Tibial nerve (tissue), 4 donors: ENCODE measurements at regions not wholly inside any gene's neighbourhood (a gene's known extent, or its start where the extent isn't known, plus 50 kb on each side); places are given as distances from the start of the nearest gene placed in this dataset.

Source experiments
- EP300 ChIP-seq, 2 donors: sonication (generic); formaldehyde crosslinking; IDR thresholded peaks; one replicate each; pipeline ENCODE4 v1.6.1; 2017; ENCODE audit warnings: antibody characterized with exemption in 2 of 2, mild to moderate bottlenecking in 1 of 2
- POLR2A ChIP-seq, 2 donors: fragments of 450-650 bp; IDR thresholded peaks; one replicate each; pipeline ENCODE4 v1.6.1; 2017; ENCODE audit warnings: antibody characterized with exemption in 2 of 2, mild to moderate bottlenecking in 2 of 2, moderate library complexity in 2 of 2
- TF ChIP-seq, protein P1 (sequence below), 5 experiments: fragments of 200-600 bp in 3 of 5; fragments of 450-650 bp in 2 of 5; sonication (generic) in 3 of 5; IDR thresholded peaks; one replicate each; pipeline ENCODE4 v1.5.1; 2016 to 2019; ENCODE audit warnings: antibody characterized with exemption in 5 of 5, mild to moderate bottlenecking in 3 of 5, moderate library complexity in 2 of 5

- TF ChIP-seq, protein P1, sequence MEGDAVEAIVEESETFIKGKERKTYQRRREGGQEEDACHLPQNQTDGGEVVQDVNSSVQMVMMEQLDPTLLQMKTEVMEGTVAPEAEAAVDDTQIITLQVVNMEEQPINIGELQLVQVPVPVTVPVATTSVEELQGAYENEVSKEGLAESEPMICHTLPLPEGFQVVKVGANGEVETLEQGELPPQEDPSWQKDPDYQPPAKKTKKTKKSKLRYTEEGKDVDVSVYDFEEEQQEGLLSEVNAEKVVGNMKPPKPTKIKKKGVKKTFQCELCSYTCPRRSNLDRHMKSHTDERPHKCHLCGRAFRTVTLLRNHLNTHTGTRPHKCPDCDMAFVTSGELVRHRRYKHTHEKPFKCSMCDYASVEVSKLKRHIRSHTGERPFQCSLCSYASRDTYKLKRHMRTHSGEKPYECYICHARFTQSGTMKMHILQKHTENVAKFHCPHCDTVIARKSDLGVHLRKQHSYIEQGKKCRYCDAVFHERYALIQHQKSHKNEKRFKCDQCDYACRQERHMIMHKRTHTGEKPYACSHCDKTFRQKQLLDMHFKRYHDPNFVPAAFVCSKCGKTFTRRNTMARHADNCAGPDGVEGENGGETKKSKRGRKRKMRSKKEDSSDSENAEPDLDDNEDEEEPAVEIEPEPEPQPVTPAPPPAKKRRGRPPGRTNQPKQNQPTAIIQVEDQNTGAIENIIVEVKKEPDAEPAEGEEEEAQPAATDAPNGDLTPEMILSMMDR (IDR thresholded peaks at IDR 0.05) = peak; percentile 33 to 66 (median 50)
- TF ChIP-seq POLR2A (IDR thresholded peaks at IDR 0.05) = no peak
- TF ChIP-seq EP300 (IDR thresholded peaks at IDR 0.05) = no peak
These were observed 56.5 kb upstream of the DST start for GRCh38 chr6:56699066-56699654.
